H9 (cell line): ENCODE measurements at regions not wholly inside any gene's neighbourhood (a gene's known extent, or its start where the extent isn't known, plus 50 kb on each side); places are given as distances from the start of the nearest gene placed in this dataset.

Source experiments
- DNase-seq: peaks from one replicate; pipeline ENCODE4 v3.0.0-alpha.2; 2017
- H2AFZ ChIP-seq: one replicate; pipeline ENCODE4 v1.6.1; 2013; ENCODE audit warnings: mild to moderate bottlenecking, low read length, control low read depth, moderate library complexity
- H2AK5ac ChIP-seq: 2 replicates; pipeline ENCODE4 v1.6.1; 2013; ENCODE audit warnings: low read length, control low read depth, mixed read lengths; ENCODE audit not compliant: insufficient read length
- H2BK120ac ChIP-seq: one replicate; pipeline ENCODE4 v1.6.1; 2013; ENCODE audit warnings: low read depth, mild to moderate bottlenecking, low read length, control low read depth, inconsistent platforms; ENCODE audit not compliant: poor library complexity, severe bottlenecking
- H2BK12ac ChIP-seq: 2 replicates; pipeline ENCODE4 v1.6.1; 2013; ENCODE audit warnings: low read length, control low read depth, mixed read lengths, low read depth; ENCODE audit not compliant: insufficient read length
- H2BK15ac ChIP-seq: 2 replicates; pipeline ENCODE4 v1.6.1; 2013; ENCODE audit warnings: low read depth, low read length, control low read depth
- H2BK20ac ChIP-seq: one replicate; pipeline ENCODE4 v1.6.1; 2013; ENCODE audit warnings: low read depth, mild to moderate bottlenecking, low read length, control low read depth, inconsistent platforms; ENCODE audit not compliant: poor library complexity, severe bottlenecking
- H2BK5ac ChIP-seq: 2 replicates; pipeline ENCODE4 v1.6.1; 2013; ENCODE audit warnings: low read length, control low read depth, mixed read lengths; ENCODE audit not compliant: insufficient read length
- H3K14ac ChIP-seq: 2 replicates; pipeline ENCODE4 v1.6.1; 2013; ENCODE audit warnings: low read length, control low read depth; ENCODE audit not compliant: insufficient read depth
- H3K18ac ChIP-seq: 2 replicates; pipeline ENCODE4 v1.6.1; 2013; ENCODE audit warnings: low read depth, mild to moderate bottlenecking, mixed read lengths, low read length, control low read depth; ENCODE audit not compliant: insufficient read length
- H3K23ac ChIP-seq: 2 replicates; pipeline ENCODE4 v1.6.1; 2013; ENCODE audit warnings: low read length, control low read depth, mixed read lengths, low read depth; ENCODE audit not compliant: insufficient read length
- H3K23me2 ChIP-seq: 2 replicates; pipeline ENCODE4 v1.6.1; 2013; ENCODE audit warnings: low read depth, mild to moderate bottlenecking, mixed read lengths, low read length, control low read depth; ENCODE audit not compliant: insufficient read length, poor library complexity, severe bottlenecking
- H3K27ac ChIP-seq: 2 replicates; pipeline ENCODE4 v1.5.1; 2013; ENCODE audit warnings: low read length, control low read depth, mixed read lengths, low read depth; ENCODE audit not compliant: insufficient read length
- H3K27me3 ChIP-seq: 2 replicates; pipeline ENCODE4 v1.6.1; 2013; ENCODE audit warnings: low read length, control low read depth, inconsistent platforms; ENCODE audit not compliant: insufficient read depth
- H3K4ac ChIP-seq: 2 replicates; pipeline ENCODE4 v1.6.1; 2013; ENCODE audit warnings: low read depth, mild to moderate bottlenecking, control low read depth, inconsistent platforms, low read length, moderate library complexity
- H3K4me1 ChIP-seq: 2 replicates; pipeline ENCODE4 v1.6.1; 2013; ENCODE audit warnings: low read length, control low read depth, inconsistent platforms; ENCODE audit not compliant: insufficient read depth
- H3K4me2 ChIP-seq: 2 replicates; pipeline ENCODE4 v1.6.1; 2013; ENCODE audit warnings: low read length, control low read depth, mixed read lengths; ENCODE audit not compliant: insufficient read length, insufficient read depth
- H3K56ac ChIP-seq: 2 replicates; pipeline ENCODE4 v1.6.1; 2013; ENCODE audit warnings: low read depth, mild to moderate bottlenecking, mixed read lengths, low read length, control low read depth; ENCODE audit not compliant: insufficient read length
- H3K79me1 ChIP-seq: 2 replicates; pipeline ENCODE4 v1.6.1; 2013; ENCODE audit warnings: low read depth, mild to moderate bottlenecking, moderate library complexity, low read length, control low read depth, inconsistent platforms; ENCODE audit not compliant: insufficient read depth, poor library complexity, severe bottlenecking
- H3K79me2 ChIP-seq: 2 replicates; pipeline ENCODE4 v1.6.1; 2013; ENCODE audit warnings: low read length, control low read depth, inconsistent platforms; ENCODE audit not compliant: insufficient read depth
- H3K9ac ChIP-seq: 2 replicates; pipeline ENCODE4 v1.6.1; 2013; ENCODE audit warnings: low read length, control low read depth, mixed read lengths; ENCODE audit not compliant: insufficient read length; ENCODE audit errors: extremely low read depth
- H3K9me3 ChIP-seq: one replicate; pipeline ENCODE4 v1.6.1; 2013; ENCODE audit warnings: low read depth, low read length, inconsistent platforms; ENCODE audit not compliant: control insufficient read depth
- H3T11ph ChIP-seq: one replicate; pipeline ENCODE4 v1.6.1; 2013; ENCODE audit warnings: mild to moderate bottlenecking, low read length, control low read depth, inconsistent platforms
- H4K20me1 ChIP-seq: one replicate; pipeline ENCODE4 v1.6.1; 2013; ENCODE audit not compliant: control insufficient read depth, insufficient read length, insufficient read depth
- H4K5ac ChIP-seq: 2 replicates; pipeline ENCODE4 v1.6.1; 2013; ENCODE audit warnings: low read depth, mild to moderate bottlenecking, mixed read lengths, low read length, control low read depth; ENCODE audit not compliant: insufficient read length
- H4K8ac ChIP-seq: replicated peaks from 2 replicates; pipeline ENCODE4 v1.6.1; 2013; ENCODE audit warnings: low read length, control low read depth, mixed read lengths, low read depth; ENCODE audit not compliant: insufficient read length
- H4K91ac ChIP-seq: 2 replicates; pipeline ENCODE4 v1.6.1; 2013; ENCODE audit warnings: low read depth, mild to moderate bottlenecking, moderate library complexity, mixed read lengths, low read length, control low read depth; ENCODE audit not compliant: insufficient read length
- H3K27ac Mint-ChIP-seq, 3 experiments: 2 replicates in 2 of 3; 3 replicates in 1 of 3; pipeline ENCODE4 v1.8.0; 2020 to 2021; ENCODE audit warnings: mixed read lengths in 3 of 3, mild to moderate bottlenecking in 1 of 3, moderate library complexity in 1 of 3
- H3K27me3 Mint-ChIP-seq: 2 replicates; pipeline ENCODE4 v1.8.0; 2021; ENCODE audit warnings: low read depth, mild to moderate bottlenecking, moderate library complexity, mixed read lengths
- H3K36me3 Mint-ChIP-seq, 3 experiments: 2 replicates in 2 of 3; 3 replicates in 1 of 3; pipeline ENCODE4 v1.8.0; 2020 to 2021; ENCODE audit warnings: low read depth in 3 of 3, mixed read lengths in 3 of 3; ENCODE audit not compliant: insufficient read depth in 1 of 3
- H3K4me1 Mint-ChIP-seq, 2 experiments: 2 replicates each; pipeline ENCODE4 v1.8.0; 2020; ENCODE audit warnings: mixed read lengths in 2 of 2
- H3K4me3 Mint-ChIP-seq, 2 experiments: 2 replicates in 1 of 2; 3 replicates in 1 of 2; pipeline ENCODE4 v1.8.0; 2020 to 2021; ENCODE audit warnings: mild to moderate bottlenecking in 2 of 2, mixed read lengths in 2 of 2, moderate library complexity in 1 of 2
- H3K9me3 Mint-ChIP-seq, 2 experiments: 2 replicates in 1 of 2; 3 replicates in 1 of 2; pipeline ENCODE4 v1.8.0; 2020; ENCODE audit warnings: mild to moderate bottlenecking in 2 of 2, mixed read lengths in 2 of 2, moderate library complexity in 1 of 2
- CTCF ChIP-seq: fragments of 200-600 bp; sonication (generic); conservative IDR thresholded peaks from 3 replicates; pipeline ENCODE4 v1.8.0; 2021; ENCODE audit warnings: antibody characterized with exemption, mild to moderate bottlenecking
- WGBS: extraction: QIAGEN DNeasy Blood & Tissue Kit; methylation state at CpG from one replicate; pipeline ENCODE4 v1.1.7; 2013; ENCODE audit warnings: missing lambda C conversion rate, low lambda C conversion rate, mixed read lengths; ENCODE audit not compliant: insufficient read length; ENCODE audit errors: extremely low coverage; 5-methylcytosine and 5-hydroxymethylcytosine counted together

GRCh38 chr5:77874691-77875090 is 98.6 kb upstream of the TBCA start:
- Histone ChIP-seq H4K91ac (no peak overlapping the region), H3K14ac (no peak overlapping the region), H3K23ac (no peak overlapping the region), H2AFZ (no peak overlapping the region), H2BK12ac (no peak overlapping the region), H3K56ac (no peak overlapping the region), H3K23me2 (no peaks in the 10 kb centered on the region), H3K18ac (no peak overlapping the region), H3K79me1 (no peaks in the 10 kb centered on the region), H2BK20ac (no peak overlapping the region), H3K4me1 (no peaks in the 10 kb centered on the region), H3K4me2 (no peak overlapping the region), H3T11ph (no peak overlapping the region), H3K9me3 (no peaks in the 10 kb centered on the region), H3K27ac (no peak overlapping the region), H4K20me1 (no peaks in the 10 kb centered on the region), H3K27me3 (no peaks in the 10 kb centered on the region), H2BK120ac (no peak overlapping the region), H4K5ac (no peak overlapping the region), H3K9ac (no peak overlapping the region), H2AK5ac (no peak overlapping the region), H3K4ac (no peak overlapping the region), H4K8ac (no peak overlapping the region), H2BK15ac (no peak overlapping the region), H2BK5ac (no peak overlapping the region), H3K79me2 (no peaks in the 10 kb centered on the region)
- Mint-ChIP-seq H3K27me3 (peaks cover 42% of the 10 kb centered on the region), H3K9me3 (no peaks in the 10 kb centered on the region; a peak in 1 of 5 replicates), H3K4me1 (0 out of 4 replicates have a peak, but pooled peaks cover 0 to 4% of the 10 kb centered on the region in 2 experiments), H3K4me3 (no peak overlapping the region), H3K27ac (no peak overlapping the region), H3K36me3 (no peaks in the 10 kb centered on the region)
- DNase-seq: no peak
- WGBS: no CpG with 5 or more reads among the region's 6 CpGs
- TF ChIP-seq CTCF: no peak
